Natural killer cell treated with Interleukin-12 subunit alpha and Interleukin-12 subunit beta and Interleukin-15 and Interleukin-18, amount 100 ng/mL, for 72 hours (primary cell): ENCODE measurements at regions not wholly inside any gene's neighbourhood (a gene's known extent, or its start where the extent isn't known, plus 50 kb on each side); places are given as distances from the start of the nearest gene placed in this dataset.

ENCODE experiments used
- ATAC-seq, 2 donors: fragments of 150-1000 bp; cut with Tn5 transposase in 1 of 2; sonication (Bioruptor Pico), chemical (Tn5 transposase) in 1 of 2; 2 replicates each; pipeline ENCODE4 v1.10.0; 2021
- DNase-seq: peaks from one replicate; pipeline ENCODE4 v3.0.0; 2022; ENCODE audit warnings: low spot score
- H3K27ac Mint-ChIP-seq, 2 donors: 1 replicate in 1 of 2; 2 replicates in 1 of 2; pipeline ENCODE4 v1.8.0; 2022; ENCODE audit warnings: mixed read lengths in 2 of 2, mild to moderate bottlenecking in 1 of 2, moderate library complexity in 1 of 2
- H3K27me3 Mint-ChIP-seq, 2 donors: 1 replicate in 1 of 2; 2 replicates in 1 of 2; pipeline ENCODE4 v1.8.0; 2022; ENCODE audit warnings: mixed read lengths in 2 of 2
- H3K36me3 Mint-ChIP-seq: one replicate; pipeline ENCODE4 v1.8.0; 2022; ENCODE audit warnings: mixed read lengths
- H3K4me1 Mint-ChIP-seq, 2 donors: 1 replicate in 1 of 2; 2 replicates in 1 of 2; pipeline ENCODE4 v1.8.0; 2022; ENCODE audit warnings: low read depth in 2 of 2, mixed read lengths in 2 of 2, mild to moderate bottlenecking in 1 of 2
- H3K4me3 Mint-ChIP-seq: one replicate; pipeline ENCODE4 v1.8.0; 2022; ENCODE audit warnings: mixed read lengths
- H3K9me3 Mint-ChIP-seq: 2 replicates; pipeline ENCODE4 v1.8.0; 2022; ENCODE audit warnings: mixed read lengths

DNA sequence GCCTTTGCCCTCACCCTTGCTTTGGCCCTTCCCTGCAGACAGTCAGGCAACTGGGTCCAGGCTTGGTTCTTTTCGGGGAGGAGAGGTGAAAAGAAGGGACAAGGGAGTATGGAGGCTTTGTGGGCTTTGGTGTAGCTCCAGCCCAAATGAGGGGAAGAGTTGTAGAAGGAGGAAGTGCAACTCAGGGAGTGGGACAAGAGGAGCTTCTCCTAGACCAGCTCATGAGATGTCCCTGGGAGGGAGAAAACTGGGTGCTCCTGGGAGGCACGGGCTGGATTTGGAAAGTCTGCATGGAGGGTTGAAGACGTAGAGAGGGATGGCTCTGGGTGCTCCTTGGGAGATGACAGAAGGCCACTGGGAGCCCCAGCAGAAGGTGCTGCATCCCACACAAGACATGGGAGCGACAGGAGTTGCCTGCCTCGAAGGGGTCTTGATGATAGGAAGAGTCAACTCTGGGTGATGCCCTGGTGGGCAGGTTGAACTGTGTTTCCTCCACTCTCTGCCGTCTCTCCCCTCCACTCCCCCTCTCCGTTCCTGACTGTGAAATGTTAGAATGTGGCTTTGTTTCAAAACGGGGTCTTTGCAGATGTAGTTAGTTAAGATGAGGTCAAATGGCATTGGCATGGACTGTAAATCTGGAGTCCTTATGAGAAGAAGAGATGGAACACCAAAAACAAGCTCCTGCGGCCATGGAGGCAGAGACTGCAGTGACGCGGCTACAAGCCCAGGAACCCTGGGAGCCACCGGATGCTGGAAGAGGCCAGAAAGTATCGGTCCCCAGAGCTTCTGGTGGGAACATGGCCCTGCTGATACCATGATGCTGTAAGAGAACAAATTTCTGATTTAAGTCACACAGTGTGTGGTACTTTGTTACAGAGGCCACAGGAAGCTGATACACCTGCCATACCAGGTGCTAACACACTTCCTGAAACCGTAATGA lies 298.5 kb downstream of the GLRX3 start:
- H3K4me1 Mint-ChIP-seq, result no peaks in the 10 kb centered on the region
- ATAC-seq (no peak), DNase-seq (no peak)
- H3K27ac Mint-ChIP-seq, result no peak overlapping the region
- no peaks in the 10 kb centered on the region for H3K9me3 Mint-ChIP-seq
- H3K36me3 Mint-ChIP-seq, result no peaks in the 10 kb centered on the region
- H3K4me3 Mint-ChIP-seq, result no peak overlapping the region
- peaks cover 0 to 2% of the 10 kb centered on the region in 2 donors for H3K27me3 Mint-ChIP-seq

DNA sequence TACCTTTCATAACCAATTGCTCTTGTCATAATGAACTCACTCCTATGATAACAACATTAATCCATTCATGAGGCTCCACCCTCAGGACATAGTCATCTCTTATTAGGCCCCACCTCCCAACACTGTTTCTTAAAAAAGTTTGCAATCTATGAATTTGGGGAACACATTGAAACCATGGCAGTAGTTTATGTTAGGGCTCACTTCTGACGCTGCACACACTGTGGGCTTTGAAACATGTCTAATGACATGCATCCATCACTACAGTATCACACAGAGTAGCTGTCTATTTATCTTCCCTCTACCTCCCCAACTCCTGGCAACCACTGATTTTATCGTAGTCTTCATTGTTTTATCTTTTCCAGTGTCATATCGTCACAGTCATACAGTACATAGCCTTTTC lies 299.8 kb downstream of the GLRX3 start:
- peaks cover 2 to 3% of the 10 kb centered on the region in 2 donors for H3K27me3 Mint-ChIP-seq
- no peaks in the 10 kb centered on the region for H3K4me1 Mint-ChIP-seq
- ATAC-seq, result no peak
- no peak overlapping the region for H3K4me3 Mint-ChIP-seq
- H3K27ac Mint-ChIP-seq, result no peak overlapping the region
- DNase-seq, result no peak
- H3K36me3 Mint-ChIP-seq, result no peaks in the 10 kb centered on the region
- no peaks in the 10 kb centered on the region for H3K9me3 Mint-ChIP-seq

GRCh38 chr10:130438861-130439260 lies 302.7 kb downstream of the GLRX3 start:
- H3K27me3 Mint-ChIP-seq, result peaks cover 2 to 7% of the 10 kb centered on the region in 2 donors
- no peak for DNase-seq
- H3K4me1 Mint-ChIP-seq, result no peaks in the 10 kb centered on the region
- no peak overlapping the region for H3K27ac Mint-ChIP-seq
- H3K9me3 Mint-ChIP-seq, result no peaks in the 10 kb centered on the region
- H3K4me3 Mint-ChIP-seq, result no peak overlapping the region
- H3K36me3 Mint-ChIP-seq, result no peaks in the 10 kb centered on the region
- ATAC-seq, result no peak

DNA sequence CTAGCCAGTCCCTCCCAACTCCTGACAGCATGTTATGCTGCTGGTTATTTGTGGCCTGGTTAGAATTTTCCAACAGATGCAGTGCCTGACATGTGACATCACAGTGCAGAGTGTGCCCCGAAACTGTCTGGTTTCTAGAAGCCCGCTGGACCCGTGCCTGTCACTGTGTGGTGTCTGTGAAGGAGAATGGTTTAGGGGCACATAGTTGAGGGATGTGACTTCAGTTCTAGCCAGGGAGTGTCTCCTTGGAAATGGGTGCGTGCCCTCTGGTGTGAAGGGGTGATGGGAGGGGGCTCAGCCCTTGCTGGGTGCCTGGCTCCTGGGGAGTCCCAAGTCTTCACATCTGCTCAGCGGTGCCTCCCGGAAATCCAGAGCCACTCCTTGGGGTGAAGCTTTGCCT lies 303.6 kb downstream of the GLRX3 start:
- Mint-ChIP-seq H3K9me3 (no peaks in the 10 kb centered on the region), H3K27me3 (peaks cover 2 to 16% of the 10 kb centered on the region in 2 donors), H3K27ac (no peak overlapping the region), H3K4me1 (no peaks in the 10 kb centered on the region), H3K4me3 (no peak overlapping the region), H3K36me3 (no peaks in the 10 kb centered on the region)
- DNase-seq (no peak), ATAC-seq (no peak)

DNA sequence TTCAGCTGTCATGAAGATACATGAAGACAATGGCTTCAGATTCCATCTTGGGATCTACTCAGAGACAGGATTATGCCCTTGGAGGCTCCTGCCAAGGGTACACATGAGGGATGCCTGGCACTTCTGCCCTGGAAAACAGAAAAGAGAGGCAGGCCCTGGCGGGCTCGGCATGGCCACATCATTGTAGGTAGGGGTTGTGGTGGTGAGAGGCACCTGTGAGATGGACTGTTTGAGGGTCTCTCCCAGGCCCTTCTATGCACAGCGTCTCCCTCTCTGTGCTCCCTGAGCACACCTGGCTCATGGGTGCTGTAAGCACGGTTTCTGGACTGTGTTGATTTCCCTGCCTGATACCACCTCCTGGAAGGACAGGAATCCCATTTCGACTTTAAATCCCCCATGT lies 304.3 kb downstream of the GLRX3 start:
- ATAC-seq (peak in 1 of 2 donors; percentile 41), DNase-seq (no peak)
- Mint-ChIP-seq H3K36me3 (no peaks in the 10 kb centered on the region), H3K27me3 (peaks cover 2 to 16% of the 10 kb centered on the region in 2 donors), H3K9me3 (no peaks in the 10 kb centered on the region), H3K4me3 (no peak overlapping the region), H3K4me1 (no peaks in the 10 kb centered on the region), H3K27ac (no peak overlapping the region)

GRCh38 chr10:130440971-130441370 lies 304.8 kb downstream of the GLRX3 start:
- DNase-seq, result no peak
- Mint-ChIP-seq H3K9me3 (no peaks in the 10 kb centered on the region), H3K4me1 (no peaks in the 10 kb centered on the region), H3K4me3 (no peak overlapping the region), H3K27me3 (peaks cover 2 to 20% of the 10 kb centered on the region in 2 donors), H3K27ac (no peak overlapping the region), H3K36me3 (no peaks in the 10 kb centered on the region)
- ATAC-seq, result no peak

- Mint-ChIP-seq H3K36me3 (no peaks in the 10 kb centered on the region), H3K27ac (no peak overlapping the region), H3K9me3 (no peaks in the 10 kb centered on the region), H3K27me3 (peaks cover 6 to 29% of the 10 kb centered on the region in 2 donors), H3K4me1 (no peaks in the 10 kb centered on the region), H3K4me3 (no peak overlapping the region)
- ATAC-seq, result no peak
- DNase-seq, result no peak
Observed at GRCh38 chr10:130443066-130443465, 306.9 kb downstream of the GLRX3 start.

GRCh38 chr10:130453036-130453720 lies 317.0 kb downstream of the GLRX3 start:
- Mint-ChIP-seq H3K4me1 (no peaks in the 10 kb centered on the region), H3K27me3 (peaks cover 9 to 31% of the 10 kb centered on the region in 2 donors), H3K27ac (no peak overlapping the region), H3K36me3 (no peaks in the 10 kb centered on the region), H3K4me3 (no peak overlapping the region), H3K9me3 (no peaks in the 10 kb centered on the region)
- no peak for DNase-seq
- peak in 1 of 2 donors; percentile 36 for ATAC-seq

GRCh38 chr10:130453721-130454542 lies 317.7 kb downstream of the GLRX3 start:
- Mint-ChIP-seq H3K4me1 (no peaks in the 10 kb centered on the region), H3K36me3 (no peaks in the 10 kb centered on the region), H3K27ac (no peak overlapping the region), H3K4me3 (no peak overlapping the region), H3K27me3 (peaks cover 11 to 30% of the 10 kb centered on the region in 2 donors), H3K9me3 (no peaks in the 10 kb centered on the region)
- no peak for DNase-seq
- peak in 1 of 2 donors; percentile 15 for ATAC-seq

- Mint-ChIP-seq H3K4me3 (no peak overlapping the region), H3K36me3 (no peaks in the 10 kb centered on the region), H3K27me3 (peaks cover 8 to 23% of the 10 kb centered on the region in 2 donors), H3K9me3 (no peaks in the 10 kb centered on the region), H3K27ac (no peak overlapping the region), H3K4me1 (no peaks in the 10 kb centered on the region)
- no peak for DNase-seq
- no peak for ATAC-seq
Observed at GRCh38 chr10:130454543-130455000, 318.4 kb downstream of the GLRX3 start.

- Mint-ChIP-seq H3K36me3 (no peaks in the 10 kb centered on the region), H3K27me3 (peaks cover 7 to 17% of the 10 kb centered on the region in 2 donors), H3K27ac (no peak overlapping the region), H3K9me3 (no peaks in the 10 kb centered on the region), H3K4me3 (no peak overlapping the region), H3K4me1 (no peaks in the 10 kb centered on the region)
- DNase-seq, result no peak
- no peak for ATAC-seq
Observed at GRCh38 chr10:130455111-130455695, 319.0 kb downstream of the GLRX3 start.

DNA sequence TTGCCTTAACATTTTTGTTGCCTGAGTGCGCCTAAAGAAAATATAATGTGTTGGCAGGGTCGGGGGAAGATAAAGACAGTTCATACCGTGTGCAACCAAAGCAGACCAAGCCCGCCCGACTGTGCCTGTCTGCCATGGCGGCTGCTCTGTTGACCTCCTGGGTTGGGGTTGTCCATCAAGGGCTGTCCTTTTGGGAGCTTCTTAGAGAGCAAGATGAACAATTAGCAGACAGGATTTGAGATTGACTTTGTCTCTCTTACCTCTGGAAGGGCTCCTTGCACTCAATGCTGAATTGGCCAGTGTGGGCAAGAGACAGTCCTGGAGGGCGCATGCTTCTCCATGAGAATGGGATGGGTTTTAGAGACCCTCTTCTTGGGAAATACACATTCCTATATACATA lies 319.6 kb downstream of the GLRX3 start:
- Mint-ChIP-seq H3K27ac (no peak overlapping the region), H3K4me1 (no peaks in the 10 kb centered on the region), H3K36me3 (no peaks in the 10 kb centered on the region), H3K9me3 (no peaks in the 10 kb centered on the region), H3K27me3 (peaks cover 7 to 13% of the 10 kb centered on the region in 2 donors), H3K4me3 (no peak overlapping the region)
- DNase-seq (no peak), ATAC-seq (no peak)

- no peak for ATAC-seq
- no peaks in the 10 kb centered on the region for H3K4me1 Mint-ChIP-seq
- no peak for DNase-seq
Observed at GRCh38 chr10:130456616-130457015, 320.4 kb downstream of the GLRX3 start.

More at GRCh38 chr10:130456616-130457015, 320.4 kb downstream of the GLRX3 start:
- no peak overlapping the region for H3K27ac Mint-ChIP-seq
- peaks cover 7 to 13% of the 10 kb centered on the region in 2 donors for H3K27me3 Mint-ChIP-seq
- no peak overlapping the region for H3K4me3 Mint-ChIP-seq
- H3K9me3 Mint-ChIP-seq, result no peaks in the 10 kb centered on the region
- H3K36me3 Mint-ChIP-seq, result no peaks in the 10 kb centered on the region
